ENCODE measurements at regions not wholly inside any gene's neighbourhood (a gene's known extent, or its start where the extent isn't known, plus 50 kb on each side); places are given as distances from the start of the nearest gene placed in this dataset.

DNA sequence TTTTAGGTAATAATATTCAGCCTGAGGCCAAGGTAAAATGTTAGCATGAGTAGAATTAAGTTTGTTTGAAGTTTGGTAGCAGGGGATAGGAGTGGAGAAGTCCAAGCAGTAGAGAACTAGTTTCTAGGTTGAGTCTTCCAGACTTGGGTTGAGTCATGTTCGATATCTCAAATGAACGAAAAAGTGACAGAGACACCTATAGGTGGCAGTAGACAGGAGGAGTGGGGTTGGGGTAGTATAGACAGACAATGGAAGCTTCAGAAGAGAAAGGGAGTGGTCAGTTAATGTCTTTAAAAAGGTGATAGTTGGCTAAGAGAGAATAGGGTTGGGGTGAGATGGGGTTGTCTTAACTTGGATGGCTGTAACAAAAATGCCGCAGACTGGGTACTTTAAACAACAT, 58.7 kb upstream of the EMCN start:
- WGBS (ENCODE audit: low lambda C conversion rate, missing lambda C conversion rate): 92% methylated on average over 3 of the region's 3 CpGs
- no peak for TF ChIP-seq EZH2phosphoT487 (IDR thresholded peaks at IDR 0.05; ENCODE audit: low read depth, severe bottlenecking, unreplicated experiment)
- no peak for TF ChIP-seq EZH2 (IDR thresholded peaks at IDR 0.05; ENCODE audit: borderline replicate concordance)
- TF ChIP-seq, protein P1, sequence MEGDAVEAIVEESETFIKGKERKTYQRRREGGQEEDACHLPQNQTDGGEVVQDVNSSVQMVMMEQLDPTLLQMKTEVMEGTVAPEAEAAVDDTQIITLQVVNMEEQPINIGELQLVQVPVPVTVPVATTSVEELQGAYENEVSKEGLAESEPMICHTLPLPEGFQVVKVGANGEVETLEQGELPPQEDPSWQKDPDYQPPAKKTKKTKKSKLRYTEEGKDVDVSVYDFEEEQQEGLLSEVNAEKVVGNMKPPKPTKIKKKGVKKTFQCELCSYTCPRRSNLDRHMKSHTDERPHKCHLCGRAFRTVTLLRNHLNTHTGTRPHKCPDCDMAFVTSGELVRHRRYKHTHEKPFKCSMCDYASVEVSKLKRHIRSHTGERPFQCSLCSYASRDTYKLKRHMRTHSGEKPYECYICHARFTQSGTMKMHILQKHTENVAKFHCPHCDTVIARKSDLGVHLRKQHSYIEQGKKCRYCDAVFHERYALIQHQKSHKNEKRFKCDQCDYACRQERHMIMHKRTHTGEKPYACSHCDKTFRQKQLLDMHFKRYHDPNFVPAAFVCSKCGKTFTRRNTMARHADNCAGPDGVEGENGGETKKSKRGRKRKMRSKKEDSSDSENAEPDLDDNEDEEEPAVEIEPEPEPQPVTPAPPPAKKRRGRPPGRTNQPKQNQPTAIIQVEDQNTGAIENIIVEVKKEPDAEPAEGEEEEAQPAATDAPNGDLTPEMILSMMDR (IDR thresholded peaks at IDR 0.05; ENCODE audit: poor library complexity): no peak
- no peaks in the 10 kb centered on the region for H3K9me2 ChIP-seq (replicated peaks; ENCODE audit: insufficient read depth)

GRCh38 chr4:100574607-100575006, 56.8 kb upstream of the EMCN start:
- no peaks in the 10 kb centered on the region for H3K9me2 ChIP-seq (replicated peaks; ENCODE audit: insufficient read depth)
- no peak for DNase-seq (ENCODE audit: low spot score)
- no peak overlapping the region for H3K27ac ChIP-seq
- H3K79me2 ChIP-seq: no peaks in the 10 kb centered on the region
- H3K36me3 ChIP-seq (replicated peaks; ENCODE audit: insufficient read depth, low read depth): no peaks in the 10 kb centered on the region
- no peaks in the 10 kb centered on the region for H3K9me3 ChIP-seq (ENCODE audit: low read depth)
- H3K27me3 ChIP-seq: no peaks in the 10 kb centered on the region
- 92% methylated on average over 2 of the region's 2 CpGs for WGBS (ENCODE audit: low lambda C conversion rate, missing lambda C conversion rate)
- no peaks in the 10 kb centered on the region for H3K4me1 ChIP-seq (ENCODE audit: insufficient read depth)
- H2AFZ ChIP-seq: no peak overlapping the region
- H3K4me3 ChIP-seq: no peak overlapping the region
- no peaks in the 10 kb centered on the region for H4K20me1 ChIP-seq (ENCODE audit: insufficient read depth, poor library complexity, severe bottlenecking)
- no peak for TF ChIP-seq EZH2phosphoT487 (IDR thresholded peaks at IDR 0.05; ENCODE audit: low read depth, severe bottlenecking, unreplicated experiment)
- TF ChIP-seq EZH2 (IDR thresholded peaks at IDR 0.05; ENCODE audit: borderline replicate concordance): no peak
- TF ChIP-seq, protein P1 (IDR thresholded peaks at IDR 0.05; ENCODE audit: poor library complexity): no peak
- no peak overlapping the region for H3K4me2 ChIP-seq

More for the DNA sequence above, 58.7 kb upstream of the EMCN start:
- Histone ChIP-seq H4K20me1 (ENCODE audit: insufficient read depth, poor library complexity, severe bottlenecking) (no peaks in the 10 kb centered on the region), H3K27me3 (no peaks in the 10 kb centered on the region), H3K79me2 (no peaks in the 10 kb centered on the region), H3K4me3 (no peak overlapping the region), H3K4me1 (ENCODE audit: insufficient read depth) (no peaks in the 10 kb centered on the region), H3K9me3 (ENCODE audit: low read depth) (no peaks in the 10 kb centered on the region), H3K36me3 (replicated peaks; ENCODE audit: insufficient read depth, low read depth) (no peaks in the 10 kb centered on the region), H2AFZ (no peak overlapping the region), H3K4me2 (no peak overlapping the region), H3K27ac (no peak overlapping the region)
- DNase-seq (ENCODE audit: low spot score): no peak

- no peak for DNase-seq (ENCODE audit: low spot score)
- Histone ChIP-seq H3K79me2 (no peaks in the 10 kb centered on the region), H3K27me3 (no peaks in the 10 kb centered on the region), H3K9me2 (replicated peaks; ENCODE audit: insufficient read depth) (no peaks in the 10 kb centered on the region), H3K9me3 (ENCODE audit: low read depth) (no peaks in the 10 kb centered on the region), H3K4me2 (no peak overlapping the region), H2AFZ (no peak overlapping the region), H3K27ac (no peak overlapping the region), H3K4me1 (ENCODE audit: insufficient read depth) (no peaks in the 10 kb centered on the region), H3K4me3 (no peak overlapping the region), H4K20me1 (ENCODE audit: insufficient read depth, poor library complexity, severe bottlenecking) (no peaks in the 10 kb centered on the region), H3K36me3 (replicated peaks; ENCODE audit: insufficient read depth, low read depth) (no peaks in the 10 kb centered on the region)
- TF ChIP-seq EZH2 (IDR thresholded peaks at IDR 0.05; ENCODE audit: borderline replicate concordance) (no peak), EZH2phosphoT487 (IDR thresholded peaks at IDR 0.05; ENCODE audit: low read depth, severe bottlenecking, unreplicated experiment) (no peak)
- TF ChIP-seq, protein P1 (IDR thresholded peaks at IDR 0.05; ENCODE audit: poor library complexity): no peak
- 46% methylated on average over 2 of the region's 2 CpGs for WGBS (ENCODE audit: low lambda C conversion rate, missing lambda C conversion rate)
These were observed 51.4 kb upstream of the EMCN start for GRCh38 chr4:100569196-100569595.
